Mesenteric fat pad (tissue), 1 donor: ENCODE measurements at regions not wholly inside any gene's neighbourhood (a gene's known extent, or its start where the extent isn't known, plus 50 kb on each side); places are given as distances from the start of the nearest gene placed in this dataset.

Experiments
- DNase-seq: peaks from one replicate; pipeline ENCODE4 v3.0.0-alpha.2; 2020; ENCODE audit warnings: low spot score
- donor health status: DM: yes; HTN: yes; CAD: no.

DNA sequence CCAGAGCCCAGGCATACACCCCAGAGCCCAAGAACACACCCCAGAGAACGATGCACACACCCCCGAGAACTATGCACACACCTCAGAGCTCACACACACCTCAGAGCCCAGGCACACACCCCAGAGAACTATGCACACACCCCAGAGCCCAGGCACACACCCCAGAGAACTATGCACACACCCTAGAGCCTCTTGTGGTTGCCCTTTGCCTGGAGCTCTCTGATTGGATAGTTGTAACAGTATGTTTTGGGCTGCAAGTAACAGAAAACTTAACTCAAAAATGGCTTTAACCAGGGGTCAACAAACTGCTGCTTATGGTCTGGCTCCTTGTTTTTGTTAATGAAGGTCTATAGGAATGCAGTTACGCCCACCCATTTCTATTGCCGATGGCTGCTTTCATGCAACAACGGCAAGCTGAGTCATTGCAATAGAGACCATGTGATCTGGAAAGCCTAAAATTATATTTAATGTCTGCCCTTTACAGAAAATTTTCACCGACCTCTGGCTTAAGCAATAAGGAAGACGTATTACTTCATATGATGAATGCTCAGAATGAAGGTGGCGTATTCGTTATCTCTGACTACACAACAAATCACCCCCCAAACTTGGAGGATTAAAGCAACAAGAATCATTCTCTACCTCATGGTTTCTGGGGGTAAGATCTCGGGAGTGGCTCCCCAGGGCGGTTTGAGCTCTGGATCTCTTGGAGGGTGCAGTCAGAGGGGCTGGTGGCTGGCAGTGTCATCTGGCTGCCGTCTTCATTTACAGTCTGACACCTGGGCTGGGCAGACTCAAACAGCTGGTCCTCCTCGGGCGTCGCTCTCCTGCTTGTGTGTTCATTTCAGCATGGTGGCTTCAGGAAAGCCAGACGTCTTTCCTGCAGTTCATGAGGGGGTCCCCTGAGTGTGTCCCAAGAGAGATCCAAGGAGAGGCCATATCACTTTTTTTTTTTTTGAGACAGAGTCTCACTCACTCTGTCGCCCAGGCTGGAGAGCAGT is 66.3 kb upstream of the NCOR2 start:
- DNase-seq, result no peak

DNA sequence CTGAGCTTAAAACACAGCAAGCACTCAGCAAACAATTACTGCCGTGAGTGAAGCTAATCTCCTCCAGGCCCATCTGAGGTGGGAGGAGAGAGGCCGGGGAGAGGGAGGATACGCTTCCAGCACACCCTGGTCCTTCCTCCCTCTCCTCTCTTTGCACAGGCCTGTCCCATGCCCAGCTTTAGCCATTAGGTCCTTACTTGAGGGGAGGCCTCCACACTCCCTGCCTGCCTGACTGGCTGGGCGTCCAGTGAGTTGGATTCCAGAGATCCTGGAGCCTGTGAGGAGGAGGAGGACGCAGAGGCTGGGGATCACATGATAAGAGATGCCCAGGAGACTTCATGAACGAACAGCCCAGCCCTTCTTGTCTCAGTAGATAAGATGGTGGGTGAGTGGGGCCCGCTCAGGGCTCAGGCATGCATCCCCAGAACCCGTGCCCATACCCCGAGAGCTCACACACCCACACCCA is 65.1 kb upstream of the NCOR2 start:
- DNase-seq, result no peak

DNA sequence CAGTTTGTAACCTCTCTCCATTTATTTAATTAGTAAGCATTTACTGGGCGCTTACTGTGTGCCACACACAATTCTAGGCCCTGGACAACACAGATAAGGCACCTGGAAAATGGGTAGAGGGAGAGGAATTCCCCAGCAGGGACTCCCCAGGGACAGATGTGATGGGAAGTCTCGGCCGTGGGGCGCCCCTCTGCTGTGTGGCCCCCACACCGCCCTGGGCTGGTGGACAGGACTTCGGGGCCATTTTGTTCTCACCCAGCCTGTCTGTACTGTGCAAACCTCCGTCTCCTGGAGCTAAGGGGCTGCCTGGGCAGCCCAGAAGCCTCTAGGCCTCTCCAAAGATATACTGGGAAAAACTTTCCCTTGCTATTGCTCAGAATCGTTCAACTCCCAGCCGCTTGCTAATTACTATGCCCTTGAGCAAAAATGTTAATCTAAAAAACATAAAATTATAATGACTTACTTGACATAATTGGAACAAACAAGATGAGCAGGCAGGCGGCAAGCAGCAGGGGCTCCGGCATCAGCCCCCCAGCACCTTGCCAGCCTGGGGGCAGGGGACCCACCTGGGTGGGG is 64.4 kb upstream of the NCOR2 start:
- no peak for DNase-seq

DNA sequence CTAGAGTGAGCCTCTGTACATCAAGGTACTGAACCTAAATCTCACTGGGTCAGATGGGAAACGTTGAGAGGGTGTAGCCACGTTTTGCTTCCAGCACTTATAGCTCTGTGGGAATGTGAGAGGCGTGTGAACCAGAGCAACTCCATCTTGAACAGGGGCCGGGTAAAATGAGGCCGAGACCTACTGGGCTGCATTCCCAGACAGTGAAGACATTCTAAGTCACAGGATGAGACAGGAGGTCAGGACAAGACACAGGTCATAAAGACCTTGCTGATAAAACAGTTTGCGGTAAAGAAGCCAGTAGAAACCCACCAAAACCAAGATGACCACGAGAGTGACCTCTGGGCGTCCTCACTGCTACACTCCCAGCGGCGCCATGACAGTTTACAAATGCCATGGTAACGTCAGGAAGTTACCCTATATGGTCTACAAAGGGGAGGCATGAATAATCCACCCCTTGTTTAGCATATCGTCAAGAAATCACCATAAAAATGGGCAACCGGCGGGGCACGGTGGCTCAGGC is 63.4 kb upstream of the NCOR2 start:
- no peak for DNase-seq

DNA sequence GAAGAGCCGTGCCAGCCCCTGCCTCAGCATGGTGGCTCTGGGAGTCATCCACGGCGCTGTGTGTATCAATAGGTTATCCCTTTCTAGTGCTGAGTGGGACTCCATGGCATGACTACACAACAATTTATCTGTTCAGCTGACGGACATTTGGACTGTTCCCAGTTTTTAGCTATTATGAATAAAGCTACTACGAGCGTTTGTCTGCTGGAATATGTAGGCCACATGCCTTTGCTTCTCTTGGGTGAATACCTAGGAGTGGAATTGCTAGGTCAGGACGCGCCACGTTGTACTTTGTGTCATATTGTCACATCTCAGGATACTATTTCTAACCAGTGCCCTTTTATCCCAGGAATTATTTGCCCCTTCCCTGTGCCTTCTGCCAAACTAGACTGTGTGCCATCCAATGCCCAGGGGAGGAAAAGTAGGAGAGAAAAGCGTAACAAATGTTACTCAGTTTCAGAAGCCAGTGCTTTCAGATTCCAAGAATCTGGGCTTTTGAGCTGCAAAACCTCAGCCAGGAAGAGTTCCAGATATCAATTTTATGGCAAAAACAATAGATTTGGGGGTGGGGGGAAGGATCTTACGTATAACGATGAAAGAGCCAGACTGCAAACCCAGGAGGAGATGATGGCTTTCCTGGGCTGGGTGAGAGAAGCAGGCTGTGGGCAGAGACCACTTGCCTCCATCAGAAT is 62.5 kb upstream of the NCOR2 start:
- DNase-seq, result no peak

DNA sequence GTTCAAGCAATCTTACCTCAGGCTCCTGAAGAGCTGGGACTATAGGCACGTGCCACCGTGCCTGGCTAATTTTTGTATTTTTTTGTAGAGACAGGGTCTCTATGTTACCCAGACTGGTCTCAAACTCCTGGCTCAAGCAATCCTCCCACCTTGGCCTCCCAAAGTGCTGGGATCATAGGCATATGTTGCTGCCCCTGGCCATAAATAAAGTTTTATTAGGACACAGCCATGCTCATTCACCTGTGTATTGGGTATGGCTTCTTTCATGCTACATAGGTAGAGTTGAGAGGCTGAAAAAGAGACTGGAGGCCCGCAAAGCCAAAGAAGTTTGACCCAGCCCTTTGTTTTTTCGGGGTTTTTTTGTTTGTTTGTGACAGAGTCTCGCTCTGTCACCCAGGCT is 61.7 kb upstream of the NCOR2 start:
- no peak for DNase-seq

DNA sequence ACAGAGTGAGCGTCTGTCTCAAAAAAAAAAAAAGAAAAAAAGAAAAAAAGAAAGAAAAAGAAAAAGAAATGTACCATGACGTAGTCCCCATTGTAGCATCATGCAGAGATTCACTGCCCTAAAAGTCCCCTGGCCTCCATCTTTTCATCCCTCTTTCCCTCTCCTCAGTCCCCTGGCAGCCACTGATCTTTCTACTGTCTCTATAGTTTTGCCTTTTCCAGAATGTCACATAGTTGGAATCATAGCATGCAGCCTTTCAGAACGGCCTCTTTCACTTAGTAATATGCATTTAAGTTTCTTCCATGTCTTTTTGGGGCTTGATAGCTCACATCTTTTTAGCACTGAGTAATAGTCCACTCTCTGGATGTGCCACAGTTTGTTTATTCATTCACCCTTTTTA is 60.5 kb upstream of the NCOR2 start:
- no peak for DNase-seq

DNA sequence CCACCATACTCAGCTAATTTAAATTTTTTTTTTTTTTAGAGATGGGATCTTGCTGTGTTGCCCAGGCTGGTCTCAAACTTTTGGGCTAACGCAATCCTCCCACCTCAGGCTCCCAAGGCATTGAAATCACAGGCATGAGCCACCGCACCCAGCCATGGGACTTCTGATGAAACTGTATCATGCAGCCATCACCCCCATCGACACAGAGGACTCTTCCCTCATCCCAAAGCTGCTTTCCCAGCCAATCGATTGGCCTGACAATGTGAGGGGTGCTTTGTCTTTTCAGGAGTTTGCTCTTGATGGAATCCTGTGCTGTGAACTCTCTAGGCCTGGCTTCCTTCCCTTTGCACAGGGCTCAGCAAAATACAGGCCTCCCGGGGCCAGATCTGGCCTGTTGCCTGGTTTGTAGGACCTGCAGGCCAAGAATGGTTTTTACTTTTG is 59.6 kb upstream of the NCOR2 start:
- DNase-seq, result no peak

DNA sequence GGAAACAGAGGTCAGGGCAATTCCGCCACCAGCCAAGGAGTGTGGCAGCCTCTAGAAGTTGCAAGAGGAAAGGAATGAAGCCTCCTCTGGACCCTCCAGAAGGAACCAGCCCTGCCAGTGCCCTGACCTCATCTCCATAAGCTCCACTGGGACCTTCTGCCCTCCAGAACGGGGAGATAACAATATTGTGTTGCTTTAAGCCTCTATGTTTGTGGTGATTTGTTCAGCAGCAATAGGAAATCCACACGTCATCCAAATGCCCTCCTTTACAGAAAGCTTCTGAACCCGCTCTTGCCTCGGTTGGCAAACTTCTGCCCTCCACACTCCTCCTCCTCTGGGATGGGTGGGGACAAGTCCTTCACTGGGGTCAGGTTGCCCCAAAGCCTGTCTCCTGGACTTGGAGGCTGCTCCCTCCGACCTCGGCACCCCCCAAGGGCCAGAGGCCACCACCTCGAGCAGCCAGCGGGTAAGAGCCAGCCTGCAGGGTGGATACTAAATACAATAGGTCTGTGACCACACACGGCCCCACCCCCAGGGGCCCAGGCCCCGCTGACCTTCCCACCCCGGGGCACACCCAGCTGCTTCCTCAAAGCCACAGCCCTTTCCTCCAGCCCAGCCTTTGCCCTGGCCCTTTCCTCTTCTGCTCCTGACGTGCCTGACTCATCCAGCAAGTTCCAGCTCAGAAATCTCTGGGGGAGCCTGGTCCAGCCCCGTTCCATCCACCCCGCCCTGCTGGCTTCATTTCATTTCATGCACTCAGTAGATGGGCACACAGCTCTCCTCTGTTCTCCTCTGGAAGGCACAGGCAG is 58.7 kb upstream of the NCOR2 start:
- peak; percentile 95 for DNase-seq

DNA sequence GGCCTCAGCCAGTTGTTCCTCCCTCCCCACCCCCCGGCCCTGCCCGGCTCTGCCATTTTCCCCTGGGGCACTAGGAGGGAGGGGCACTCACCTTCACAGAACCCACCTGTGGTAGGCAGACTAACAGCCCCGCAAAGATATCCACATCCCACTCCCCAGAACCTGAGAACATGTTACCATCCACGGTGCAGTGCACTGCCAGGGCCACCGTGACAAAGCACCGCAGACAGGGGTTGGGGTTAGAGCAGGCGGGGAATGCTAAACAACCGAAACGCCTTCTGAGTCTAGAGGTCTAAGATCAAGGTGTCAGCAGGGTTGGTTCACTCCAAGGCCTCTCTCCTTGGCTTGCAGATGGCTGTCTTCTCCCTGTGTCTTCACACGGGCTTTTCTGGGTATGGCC is 57.4 kb upstream of the NCOR2 start:
- no peak for DNase-seq

DNA sequence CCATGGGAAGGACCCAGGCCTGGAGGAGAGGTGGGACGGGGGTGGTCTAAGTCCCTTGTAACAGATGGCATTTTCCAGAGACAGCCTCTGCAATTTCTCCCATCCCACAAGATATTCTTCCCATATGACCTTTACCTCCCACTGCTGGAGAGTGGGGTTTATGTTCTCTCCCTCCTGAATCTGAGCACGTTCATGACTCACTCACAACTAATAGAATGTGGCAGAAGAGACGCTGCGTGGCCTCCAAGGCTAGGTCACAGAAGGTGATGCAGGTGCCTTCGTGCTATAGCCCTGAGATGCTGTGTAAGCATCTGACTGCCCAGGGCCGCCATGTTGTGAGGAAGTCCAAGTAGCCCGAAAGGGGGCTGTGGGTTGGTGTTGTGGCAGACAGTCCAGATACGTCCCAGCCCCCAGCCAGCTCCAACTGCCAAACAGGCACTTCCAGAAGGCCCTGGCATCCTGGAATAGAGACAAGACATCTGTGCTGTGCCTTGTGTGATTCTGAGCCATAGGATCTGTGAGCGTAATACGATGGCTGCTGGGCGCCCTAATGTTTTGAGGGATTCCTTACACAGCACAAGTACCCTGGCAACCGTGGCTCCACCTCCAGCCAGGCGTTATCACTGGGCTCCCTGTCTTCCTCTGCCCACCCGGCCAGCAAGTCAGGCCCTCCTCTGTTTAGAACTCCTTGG is 56.1 kb upstream of the NCOR2 start:
- DNase-seq, result no peak

DNA sequence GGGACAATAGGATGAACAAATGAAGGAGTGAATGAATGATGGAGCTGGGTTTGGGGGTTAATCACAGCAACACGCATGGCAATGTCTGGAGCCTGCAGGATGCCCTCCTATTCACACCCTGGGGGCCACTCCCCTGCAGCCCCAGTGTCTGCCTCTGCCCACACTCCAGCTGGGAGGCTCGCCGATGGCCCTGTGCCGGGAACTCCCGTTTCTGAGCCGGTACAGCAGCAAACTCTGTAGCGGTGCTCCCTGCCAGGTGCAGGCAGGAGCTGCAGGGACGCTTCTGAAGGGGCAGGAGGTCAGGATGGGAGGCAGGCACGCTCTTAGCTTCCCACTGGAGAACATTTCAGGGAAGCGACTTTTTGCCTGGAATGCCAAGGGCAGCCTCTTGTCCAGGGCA is 55.4 kb upstream of the NCOR2 start:
- DNase-seq, result no peak

DNA sequence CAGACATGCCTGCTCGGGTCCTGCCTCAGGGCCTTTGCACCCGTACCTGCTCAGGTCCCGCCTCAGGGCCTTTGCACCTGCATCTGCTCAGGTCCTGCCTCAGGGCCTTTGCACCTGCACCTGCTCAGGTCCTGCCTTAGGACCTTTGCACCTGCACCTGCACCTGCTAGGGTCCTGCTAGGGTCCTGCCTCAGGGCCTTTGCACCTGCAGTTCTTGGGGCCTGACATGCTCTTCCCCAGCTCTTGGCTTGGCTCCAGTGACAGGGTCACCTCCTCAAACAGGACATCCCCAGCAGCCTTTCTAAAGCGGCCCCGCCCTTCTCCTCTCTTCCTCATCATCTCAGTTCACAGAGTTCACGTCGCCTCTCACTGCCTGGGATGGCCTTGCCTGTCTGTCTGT is 54.9 kb upstream of the NCOR2 start:
- DNase-seq, result no peak

DNA sequence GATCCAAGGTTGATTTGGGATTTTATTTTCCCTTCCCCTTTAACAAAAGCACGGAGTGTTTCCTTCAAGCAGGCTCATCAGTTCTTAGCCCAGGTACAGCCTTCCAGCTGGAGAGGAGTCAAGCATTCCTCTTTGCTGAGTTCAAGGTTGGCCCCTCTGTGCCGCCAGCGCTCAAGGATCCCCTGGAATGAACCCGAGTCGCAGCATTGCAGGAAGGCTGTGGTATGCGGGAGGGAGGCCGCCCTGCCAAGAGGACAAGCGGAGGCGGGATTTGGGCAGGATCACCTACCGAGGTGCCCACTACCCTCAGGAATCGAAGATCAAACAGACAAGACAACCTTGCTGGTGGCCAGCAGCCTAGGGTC is 53.9 kb upstream of the NCOR2 start:
- no peak for DNase-seq

DNA sequence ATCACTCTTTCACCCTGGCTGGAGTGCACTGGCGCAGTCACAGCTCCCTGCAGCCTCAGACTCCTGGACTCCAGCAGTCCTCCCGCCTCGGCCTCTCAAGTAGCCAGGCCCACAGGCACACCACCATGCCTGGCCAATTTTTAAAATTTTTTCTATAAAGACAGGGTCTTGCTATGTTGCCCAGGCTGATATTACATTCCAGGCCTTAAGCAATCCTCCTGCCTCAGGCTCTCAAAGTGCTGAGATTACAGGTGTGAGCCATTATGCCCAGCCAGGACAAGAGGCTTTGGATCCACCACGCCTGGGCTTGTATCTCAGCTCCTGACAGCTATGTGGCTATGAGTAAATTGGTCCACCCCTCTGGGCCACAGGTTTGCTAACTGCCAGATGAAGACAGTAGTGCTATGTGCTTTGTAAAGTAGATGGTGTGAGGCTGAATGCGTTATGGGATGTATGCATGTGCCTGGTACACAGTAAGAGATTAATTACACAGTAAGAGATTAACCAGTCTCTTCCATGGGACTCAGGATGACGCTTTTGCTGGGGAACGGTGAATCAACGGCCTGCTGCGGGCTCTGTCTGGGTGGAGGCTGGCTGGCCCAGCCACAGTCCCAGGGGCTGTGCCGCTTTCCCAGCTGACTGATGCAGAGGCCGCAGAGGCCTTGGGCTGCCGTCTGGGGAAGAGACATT is 53.3 kb upstream of the NCOR2 start:
- DNase-seq, result no peak

DNA sequence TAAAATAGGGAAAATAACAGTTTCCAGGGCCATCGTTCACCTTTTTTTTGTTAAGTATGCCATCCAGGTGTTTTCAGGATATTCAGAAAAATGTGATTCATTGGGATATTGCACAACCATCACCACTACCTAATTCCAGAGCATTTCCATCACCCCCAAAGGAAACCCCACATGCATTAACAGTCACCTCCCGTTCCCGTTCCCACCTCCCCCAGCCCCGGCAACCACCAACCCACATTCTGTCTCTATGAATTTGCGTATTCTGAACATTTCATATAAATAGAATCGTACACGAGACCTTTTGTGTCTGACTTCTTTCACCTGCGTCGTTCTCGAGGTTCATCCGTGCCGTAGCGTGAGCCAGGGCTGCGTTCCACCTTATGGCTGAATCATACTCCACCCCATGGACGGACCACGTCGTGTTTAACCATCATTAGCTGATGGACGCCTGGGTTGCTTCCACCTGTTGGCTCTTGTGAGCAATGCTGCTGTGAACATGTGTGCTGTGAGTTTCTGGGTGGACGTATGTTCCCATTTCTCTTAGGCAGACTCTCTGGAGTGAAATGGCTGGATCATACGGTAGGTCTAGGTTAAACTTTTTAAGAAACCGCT is 51.0 kb upstream of the NCOR2 start:
- no peak for DNase-seq

DNA sequence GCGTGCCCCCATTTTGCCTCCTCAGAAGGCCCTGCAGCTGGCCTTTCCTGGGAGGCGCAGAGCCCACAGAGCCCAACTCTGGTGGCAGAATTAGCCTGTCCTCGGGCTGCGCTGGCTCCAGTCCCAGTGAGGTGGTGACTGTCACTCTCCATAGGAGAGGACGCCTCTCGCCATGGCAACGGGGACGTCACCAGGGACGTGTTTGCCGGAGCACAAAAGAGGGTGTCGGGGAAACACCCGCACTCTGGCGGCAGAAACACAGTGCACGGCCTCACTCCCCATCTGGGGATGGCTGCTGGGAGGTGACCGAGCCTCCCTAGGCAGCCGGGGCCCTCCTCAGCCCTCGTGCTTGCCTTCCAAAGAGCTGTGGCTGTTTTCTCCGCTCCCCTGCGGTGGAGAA is 50.2 kb upstream of the NCOR2 start:
- no peak for DNase-seq
